Neutrophil (primary cell): ENCODE measurements at regions not wholly inside any gene's neighbourhood (a gene's known extent, or its start where the extent isn't known, plus 50 kb on each side); places are given as distances from the start of the nearest gene placed in this dataset.

ENCODE experiments used
- H3K27ac ChIP-seq: fragments of 200-600 bp; sonication (generic); 2 replicates; pipeline ENCODE4 v1.5.1; 2016; ENCODE audit warnings: mild to moderate bottlenecking, moderate library complexity
- H3K27me3 ChIP-seq: fragments of 200-600 bp; sonication (generic); 2 replicates; pipeline ENCODE4 v1.6.0; 2016; ENCODE audit warnings: mild to moderate bottlenecking
- H3K36me3 ChIP-seq: fragments of 200-600 bp; sonication (generic); 2 replicates; pipeline ENCODE4 v1.5.1; 2017
- H3K4me1 ChIP-seq, 2 experiments: fragments of 200-600 bp in 1 of 2; sonication (generic) in 1 of 2; 1 replicate in 1 of 2; 2 replicates in 1 of 2; pipeline versions ENCODE4 v1.5.1 to v1.6.1; 2013 to 2016; ENCODE audit warnings: low read depth in 1 of 2, low read length in 1 of 2, mild to moderate bottlenecking in 1 of 2, moderate library complexity in 1 of 2; ENCODE audit not compliant: control insufficient read depth in 1 of 2, insufficient read depth in 1 of 2
- H3K4me3 ChIP-seq, 2 experiments: fragments of 200-600 bp in 1 of 2; sonication (generic) in 1 of 2; 1 replicate in 1 of 2; 2 replicates in 1 of 2; pipeline ENCODE4 v1.5.1; 2013 to 2016; ENCODE audit warnings: low read depth in 1 of 2, low read length in 1 of 2, mild to moderate bottlenecking in 1 of 2, moderate library complexity in 1 of 2
- H3K9me3 ChIP-seq: fragments of 200-600 bp; sonication (generic); 2 replicates; pipeline ENCODE4 v1.5.1; 2016
- CTCF ChIP-seq: fragments of 200-600 bp; sonication (generic); IDR thresholded peaks from 2 replicates; pipeline ENCODE4 v1.5.1; 2016; ENCODE audit warnings: antibody characterized with exemption

DNA sequence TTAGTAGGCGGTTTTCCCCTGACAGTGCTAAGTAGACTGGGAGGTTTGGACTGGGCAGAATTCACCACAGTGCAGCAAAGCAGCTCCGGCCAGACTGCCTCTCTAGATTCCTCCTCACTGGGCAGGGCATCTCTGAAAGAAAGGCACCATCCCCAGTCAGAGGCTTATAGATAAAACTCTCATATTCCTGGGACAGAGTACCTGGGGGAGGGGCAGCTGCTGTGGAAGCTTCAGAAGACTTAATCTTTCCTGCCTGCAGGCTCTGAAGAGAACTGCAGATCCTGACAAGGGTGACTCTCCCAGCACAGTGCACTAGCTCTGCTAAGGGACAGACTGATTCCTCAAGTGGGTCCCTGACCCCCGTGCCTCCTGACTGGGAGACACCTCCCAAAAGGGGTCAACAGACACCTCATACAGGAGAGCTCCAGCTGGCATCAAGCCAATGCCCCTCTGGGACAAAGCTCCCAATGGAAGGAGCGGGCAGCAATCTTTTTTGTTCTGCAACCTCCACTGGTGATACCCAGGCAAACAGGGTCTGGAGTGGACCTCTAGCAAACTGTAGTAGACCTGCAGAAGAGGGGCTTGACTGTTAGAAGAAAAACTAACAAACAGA, 266.8 kb upstream of the CRIM1 start:
- no peaks in the 10 kb centered on the region for H3K36me3 ChIP-seq
- no peak for TF ChIP-seq CTCF
- H3K27me3 ChIP-seq = no peaks in the 10 kb centered on the region
- no peak overlapping the region for H3K27ac ChIP-seq
- H3K4me1 ChIP-seq = no peaks in the 10 kb centered on the region
- no peaks in the 10 kb centered on the region for H3K9me3 ChIP-seq
- H3K4me3 ChIP-seq = no peak overlapping the region

DNA sequence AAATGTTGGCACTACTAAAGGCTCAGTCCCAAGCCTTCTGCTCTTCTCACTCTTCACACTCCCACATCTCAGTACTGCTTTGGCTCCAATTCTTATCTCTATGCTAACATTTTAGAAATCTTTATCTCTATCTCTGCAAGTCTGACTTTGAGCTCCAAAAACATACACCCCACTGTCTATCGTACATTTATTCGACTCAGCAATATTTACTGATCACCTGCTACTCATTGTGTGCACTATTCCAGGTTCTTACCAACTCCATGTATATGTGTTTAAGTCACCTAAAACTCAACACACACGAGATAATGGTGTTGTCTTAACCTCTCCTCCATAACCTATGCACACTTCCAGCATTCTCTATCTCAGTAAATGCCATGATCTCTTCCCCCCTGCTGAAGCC, 268.2 kb upstream of the CRIM1 start:
- Histone ChIP-seq H3K4me3 (no peak overlapping the region), H3K4me1 (no peaks in the 10 kb centered on the region), H3K9me3 (no peaks in the 10 kb centered on the region), H3K36me3 (no peaks in the 10 kb centered on the region), H3K27me3 (no peaks in the 10 kb centered on the region), H3K27ac (no peak overlapping the region)
- no peak for TF ChIP-seq CTCF

DNA sequence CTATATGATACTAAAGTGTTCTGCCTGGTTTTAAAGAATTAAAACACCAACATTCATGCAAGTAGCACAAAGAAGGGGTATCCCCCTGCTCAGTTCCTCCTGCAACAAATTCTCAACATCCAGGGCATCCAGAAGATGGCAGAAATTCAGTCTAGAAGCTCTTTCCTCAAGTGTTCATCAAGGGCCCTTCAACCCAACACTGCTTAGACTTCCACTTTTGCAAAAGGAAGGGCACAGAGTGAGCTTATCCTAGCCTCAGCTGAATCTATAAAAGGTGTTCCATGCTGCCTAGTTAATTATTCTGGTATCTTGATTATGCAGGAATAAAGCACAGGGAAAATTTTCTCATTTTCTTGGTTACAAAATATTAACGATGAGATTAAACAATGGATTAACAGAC, 275.8 kb upstream of the CRIM1 start:
- no peaks in the 10 kb centered on the region for H3K9me3 ChIP-seq
- H3K4me1 ChIP-seq = no peaks in the 10 kb centered on the region
- no peaks in the 10 kb centered on the region for H3K27me3 ChIP-seq
- no peak overlapping the region for H3K4me3 ChIP-seq
- no peak overlapping the region for H3K27ac ChIP-seq
- no peak for TF ChIP-seq CTCF
- no peaks in the 10 kb centered on the region for H3K36me3 ChIP-seq

DNA sequence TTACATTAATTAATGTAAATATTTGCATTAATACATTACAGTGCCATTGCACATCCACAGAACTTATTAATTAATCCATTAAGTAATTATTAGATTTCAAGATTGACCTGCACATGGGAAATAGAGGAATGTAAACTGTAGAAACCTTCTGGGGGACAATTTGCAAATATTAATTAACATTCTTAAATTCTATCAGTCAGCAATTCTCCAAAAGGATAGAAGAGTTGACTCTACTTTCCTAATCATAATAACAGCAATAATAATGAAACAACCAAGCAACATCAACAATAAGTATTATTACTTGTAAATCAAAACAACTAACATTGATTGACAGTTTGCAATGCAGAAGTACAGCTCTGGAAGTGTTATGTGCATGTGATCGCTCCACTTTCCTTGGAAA, 281.6 kb upstream of the CRIM1 start:
- Histone ChIP-seq H3K9me3 (no peaks in the 10 kb centered on the region), H3K27ac (no peak overlapping the region), H3K4me1 (no peaks in the 10 kb centered on the region), H3K4me3 (no peak overlapping the region), H3K27me3 (no peaks in the 10 kb centered on the region), H3K36me3 (no peaks in the 10 kb centered on the region)
- no peak for TF ChIP-seq CTCF

- no peak overlapping the region for H3K27ac ChIP-seq
- H3K36me3 ChIP-seq = no peaks in the 10 kb centered on the region
- no peaks in the 10 kb centered on the region for H3K9me3 ChIP-seq
- H3K27me3 ChIP-seq = no peaks in the 10 kb centered on the region
- H3K4me3 ChIP-seq = no peak overlapping the region
- no peaks in the 10 kb centered on the region for H3K4me1 ChIP-seq
- TF ChIP-seq CTCF = no peak
Measured at GRCh38 chr2:36071698-36072097, 283.9 kb upstream of the CRIM1 start.

DNA sequence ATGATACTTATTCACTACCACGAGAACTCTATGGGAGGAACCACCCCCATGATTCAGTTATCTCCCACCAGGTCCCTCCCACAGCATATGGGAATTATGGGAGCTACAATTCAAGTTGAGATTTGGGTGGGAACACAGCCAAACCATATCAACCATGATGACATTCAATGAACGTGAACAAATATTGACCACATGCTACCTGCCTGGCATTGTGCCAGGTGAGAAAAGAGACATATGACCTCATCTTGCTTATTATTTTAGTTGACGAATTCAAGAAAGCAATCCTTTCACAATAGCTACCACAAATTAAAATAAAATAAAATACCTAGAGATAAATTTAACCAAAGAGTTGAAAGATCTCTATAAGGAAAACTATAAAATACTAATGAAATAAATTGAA, 286.5 kb upstream of the CRIM1 start:
- no peaks in the 10 kb centered on the region for H3K27me3 ChIP-seq
- no peaks in the 10 kb centered on the region for H3K4me1 ChIP-seq
- H3K27ac ChIP-seq = no peak overlapping the region
- H3K4me3 ChIP-seq = no peak overlapping the region
- TF ChIP-seq CTCF = no peak
- H3K36me3 ChIP-seq = no peaks in the 10 kb centered on the region
- H3K9me3 ChIP-seq = no peaks in the 10 kb centered on the region
